ENCODE measurements at regions not wholly inside any gene's neighbourhood (a gene's known extent, or its start where the extent isn't known, plus 50 kb on each side); places are given as distances from the start of the nearest gene placed in this dataset.

GRCh38 chr9:71544464-71544863 is 223.8 kb downstream of the CEMIP2 start:
- TF ChIP-seq, protein P1, sequence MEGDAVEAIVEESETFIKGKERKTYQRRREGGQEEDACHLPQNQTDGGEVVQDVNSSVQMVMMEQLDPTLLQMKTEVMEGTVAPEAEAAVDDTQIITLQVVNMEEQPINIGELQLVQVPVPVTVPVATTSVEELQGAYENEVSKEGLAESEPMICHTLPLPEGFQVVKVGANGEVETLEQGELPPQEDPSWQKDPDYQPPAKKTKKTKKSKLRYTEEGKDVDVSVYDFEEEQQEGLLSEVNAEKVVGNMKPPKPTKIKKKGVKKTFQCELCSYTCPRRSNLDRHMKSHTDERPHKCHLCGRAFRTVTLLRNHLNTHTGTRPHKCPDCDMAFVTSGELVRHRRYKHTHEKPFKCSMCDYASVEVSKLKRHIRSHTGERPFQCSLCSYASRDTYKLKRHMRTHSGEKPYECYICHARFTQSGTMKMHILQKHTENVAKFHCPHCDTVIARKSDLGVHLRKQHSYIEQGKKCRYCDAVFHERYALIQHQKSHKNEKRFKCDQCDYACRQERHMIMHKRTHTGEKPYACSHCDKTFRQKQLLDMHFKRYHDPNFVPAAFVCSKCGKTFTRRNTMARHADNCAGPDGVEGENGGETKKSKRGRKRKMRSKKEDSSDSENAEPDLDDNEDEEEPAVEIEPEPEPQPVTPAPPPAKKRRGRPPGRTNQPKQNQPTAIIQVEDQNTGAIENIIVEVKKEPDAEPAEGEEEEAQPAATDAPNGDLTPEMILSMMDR (IDR thresholded peaks at IDR 0.05 in 4 of 5, conservative IDR thresholded peaks at IDR 0.05 in 1 of 5) = no peak
- no peak for TF ChIP-seq POLR2A (IDR thresholded peaks at IDR 0.05)
